ENCODE measurements at regions not wholly inside any gene's neighbourhood (a gene's known extent, or its start where the extent isn't known, plus 50 kb on each side); places are given as distances from the start of the nearest gene placed in this dataset.

GRCh38 chr5:3980156-3980555 is 384.5 kb downstream of the IRX1 start:
- DNase-seq = no peak

GRCh38 chr5:3987867-3988266 is 392.2 kb downstream of the IRX1 start:
- DNase-seq = no peak

- no peak for DNase-seq
Measured at GRCh38 chr5:3993856-3994473, 398.3 kb downstream of the IRX1 start.

GRCh38 chr5:3994628-3995027 is 399.0 kb downstream of the IRX1 start:
- no peak for DNase-seq

- DNase-seq = no peak
Measured at GRCh38 chr5:3995954-3996619, 400.5 kb downstream of the IRX1 start.

- DNase-seq = no peak
Measured at GRCh38 chr5:3996707-3997336, 401.2 kb downstream of the IRX1 start.

- no peak for DNase-seq
Measured at GRCh38 chr5:3997670-3998069, 402.0 kb downstream of the IRX1 start.

- DNase-seq = no peak
Measured at GRCh38 chr5:3999929-4000328, 404.3 kb downstream of the IRX1 start.

- no peak for DNase-seq
Measured at GRCh38 chr5:4001004-4001403, 405.4 kb downstream of the IRX1 start.

- DNase-seq = no peak
Measured at GRCh38 chr5:4001758-4002533, 406.3 kb downstream of the IRX1 start.

GRCh38 chr5:4005335-4005734 is 409.7 kb downstream of the IRX1 start:
- DNase-seq = no peak

- no peak for DNase-seq
Measured at GRCh38 chr5:4007001-4007400, 411.4 kb downstream of the IRX1 start.

- no peak for DNase-seq
Measured at GRCh38 chr5:4011943-4012342, 416.3 kb downstream of the IRX1 start.

GRCh38 chr5:4013106-4013898 is 417.7 kb downstream of the IRX1 start:
- no peak for DNase-seq

- no peak for DNase-seq
Measured at GRCh38 chr5:4015709-4016108, 420.1 kb downstream of the IRX1 start.

GRCh38 chr5:4017076-4017803 is 421.6 kb downstream of the IRX1 start:
- no peak for DNase-seq

- DNase-seq = no peak
Measured at GRCh38 chr5:4018007-4018406, 422.4 kb downstream of the IRX1 start.

- no peak for DNase-seq
Measured at GRCh38 chr5:4019009-4019769, 423.6 kb downstream of the IRX1 start.

- no peak for DNase-seq
Measured at GRCh38 chr5:4019841-4020240, 424.2 kb downstream of the IRX1 start.

GRCh38 chr5:4020400-4020799 is 424.8 kb downstream of the IRX1 start:
- no peak for DNase-seq

- no peak for DNase-seq
Measured at GRCh38 chr5:4022056-4022670, 426.5 kb downstream of the IRX1 start.
